HG03066 (cell line): ENCODE measurements at regions not wholly inside any gene's neighbourhood (a gene's known extent, or its start where the extent isn't known, plus 50 kb on each side); places are given as distances from the start of the nearest gene placed in this dataset.
"Not testable (repeated sequence)": the region's sequence is repeated elsewhere in the genome, so short reads cannot be mapped to it uniquely, and the experiment has no call there.

Experiments
- ATAC-seq: cut with Tn5 transposase; IDR thresholded peaks from one replicate; pipeline ENCODE4 v1.9.1; 2021; ENCODE audit warnings: low read depth; ENCODE audit not compliant: unreplicated experiment

DNA sequence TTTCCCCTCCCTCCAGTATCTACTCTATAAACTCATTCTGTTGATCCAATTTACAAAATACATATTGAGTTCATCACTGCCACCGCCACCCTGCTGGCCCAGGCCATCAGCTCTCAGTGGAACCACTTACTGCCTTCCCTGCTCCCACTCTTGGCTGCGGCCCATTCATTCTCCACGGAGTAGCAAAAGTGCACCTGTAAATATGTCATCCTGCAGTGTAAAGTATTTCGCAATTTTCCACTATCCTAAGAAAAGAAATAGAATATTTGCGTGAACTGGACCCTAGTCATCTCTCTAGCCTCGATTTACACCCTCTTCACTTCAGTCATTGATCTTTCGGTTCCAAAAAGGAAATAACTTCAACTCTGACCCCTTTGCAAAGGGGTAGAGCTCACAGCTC is 258.3 kb upstream of the TFAP2D start:
- no peak for ATAC-seq

DNA sequence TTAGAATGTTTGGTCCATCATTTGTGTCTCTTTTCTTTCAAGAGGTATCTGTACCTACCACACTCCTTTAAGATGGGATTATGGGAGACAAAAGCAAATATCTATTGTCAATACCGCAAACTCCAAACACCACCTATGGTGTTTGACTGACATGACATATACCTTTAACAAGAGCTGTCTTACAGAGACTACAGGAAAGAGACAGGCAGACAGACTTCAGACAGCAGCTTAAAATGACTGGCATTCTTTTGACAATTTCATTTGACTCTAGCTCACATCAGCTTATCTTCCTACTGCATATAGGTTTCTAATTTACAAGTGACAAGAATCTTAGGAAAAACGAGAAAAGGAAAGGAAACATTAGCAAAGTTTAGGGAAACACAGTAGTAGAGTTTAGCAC is 256.0 kb upstream of the TFAP2D start:
- no peak for ATAC-seq

DNA sequence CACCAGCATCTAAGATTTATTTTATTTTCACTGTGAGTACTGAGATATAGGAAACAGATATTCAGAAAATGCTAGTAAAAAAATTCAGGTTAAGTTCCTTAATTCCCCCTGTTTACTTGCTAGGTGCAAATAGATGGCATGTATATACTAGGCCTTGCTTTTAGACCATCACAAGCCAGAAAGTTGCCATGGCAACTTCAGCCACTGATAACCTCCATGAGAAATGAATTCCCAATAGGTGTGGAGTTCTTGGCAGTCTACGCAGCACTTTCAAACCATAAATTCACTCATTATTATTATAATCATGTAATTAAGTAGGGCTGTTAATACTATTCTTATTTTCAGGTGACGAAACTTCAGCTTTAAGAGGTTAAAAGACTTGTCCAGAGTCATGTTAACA is 251.6 kb upstream of the TFAP2D start:
- no peak for ATAC-seq

- no peak for ATAC-seq
Observed at GRCh38 chr6:50463931-50464330, 249.4 kb upstream of the TFAP2D start.

DNA sequence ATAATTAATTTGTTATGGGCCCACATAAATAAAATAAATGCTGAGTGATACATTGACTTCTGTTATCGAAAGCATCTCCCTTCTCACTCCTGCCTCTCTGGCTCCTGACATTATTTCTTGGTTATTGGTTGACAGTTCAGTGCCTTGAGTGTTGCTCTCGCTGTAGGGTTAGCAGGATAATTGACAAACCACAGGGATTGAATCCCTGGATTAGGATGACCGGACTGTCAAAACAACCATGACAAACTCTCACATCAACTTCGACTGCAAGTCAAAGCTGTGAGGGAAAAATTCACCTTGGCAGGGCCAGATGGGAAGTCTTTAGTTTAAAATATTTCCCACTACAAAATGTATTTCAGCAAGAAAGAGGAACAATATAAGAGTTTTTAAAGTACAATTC is 245.4 kb upstream of the TFAP2D start:
- no peak for ATAC-seq

- no peak for ATAC-seq
Observed at GRCh38 chr6:50471041-50471440, 242.3 kb upstream of the TFAP2D start.

DNA sequence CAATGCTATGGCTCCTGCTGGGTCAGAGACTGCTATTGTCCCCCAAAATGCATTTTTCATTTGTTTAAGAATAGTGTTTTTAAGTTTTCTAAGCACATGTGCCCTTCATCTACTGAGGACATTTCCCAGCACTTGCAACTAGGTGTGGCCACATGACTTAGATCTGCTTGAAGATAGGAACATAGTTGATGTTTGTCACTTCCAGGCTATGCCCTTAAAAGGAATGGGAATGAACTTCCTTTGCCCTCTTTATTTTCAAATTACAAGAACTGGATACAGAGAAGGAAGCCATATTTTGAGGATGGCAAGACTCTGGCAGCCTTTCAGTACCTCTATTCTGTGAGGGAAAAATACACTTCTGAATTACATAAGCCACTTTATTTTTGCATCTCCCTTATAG is 203.0 kb upstream of the TFAP2D start:
- no peak for ATAC-seq

DNA sequence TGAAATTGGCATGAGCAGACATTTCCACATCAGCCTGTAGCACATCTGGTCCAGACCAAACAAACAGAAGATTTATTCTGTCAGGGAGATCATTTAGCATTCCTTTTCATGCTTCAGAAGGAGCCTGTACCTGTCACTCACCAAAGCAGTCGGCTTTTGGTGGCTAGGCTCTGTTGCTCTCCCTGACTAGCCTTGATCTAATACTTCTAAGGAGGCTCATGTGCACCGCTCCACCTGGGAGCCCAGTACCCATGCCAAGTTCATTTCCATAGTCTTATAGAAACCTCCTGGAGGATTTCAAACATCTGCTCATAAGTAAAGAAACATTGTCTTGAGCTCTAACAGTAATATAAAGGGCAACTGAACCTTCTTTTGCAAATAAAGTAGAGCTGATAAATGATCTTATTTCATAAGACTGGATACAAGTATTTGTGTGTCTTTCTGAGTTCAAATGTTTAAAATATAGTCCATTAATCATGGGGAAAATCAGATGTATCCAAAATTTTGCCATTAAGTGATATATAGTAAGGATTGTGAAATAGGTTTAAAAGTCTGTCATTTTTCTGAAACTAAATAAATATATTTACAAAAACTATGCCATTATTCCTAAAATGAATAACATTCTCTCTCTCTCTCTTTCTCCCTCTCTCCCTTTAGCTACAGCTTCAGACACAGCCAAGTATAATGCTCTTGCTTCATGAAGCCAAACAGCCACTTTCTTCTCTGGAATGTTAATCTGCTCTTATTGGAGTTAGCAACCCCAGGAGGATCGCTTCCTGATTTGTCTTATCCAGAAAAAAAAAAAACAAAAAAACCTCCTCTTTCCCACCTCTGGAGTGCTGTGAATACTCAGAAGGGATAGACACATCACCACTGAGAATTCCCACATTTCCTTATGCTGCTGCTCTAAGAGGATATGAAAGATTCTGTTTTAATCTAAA is 192.7 kb upstream of the TFAP2D start:
- no peak for ATAC-seq

- ATAC-seq: no peak
Observed at GRCh38 chr6:50524341-50524740, 189.0 kb upstream of the TFAP2D start.

- no peak for ATAC-seq
Observed at GRCh38 chr6:50527985-50528384, 185.3 kb upstream of the TFAP2D start.

GRCh38 chr6:50539447-50539846 is 173.9 kb upstream of the TFAP2D start:
- ATAC-seq: no peak

DNA sequence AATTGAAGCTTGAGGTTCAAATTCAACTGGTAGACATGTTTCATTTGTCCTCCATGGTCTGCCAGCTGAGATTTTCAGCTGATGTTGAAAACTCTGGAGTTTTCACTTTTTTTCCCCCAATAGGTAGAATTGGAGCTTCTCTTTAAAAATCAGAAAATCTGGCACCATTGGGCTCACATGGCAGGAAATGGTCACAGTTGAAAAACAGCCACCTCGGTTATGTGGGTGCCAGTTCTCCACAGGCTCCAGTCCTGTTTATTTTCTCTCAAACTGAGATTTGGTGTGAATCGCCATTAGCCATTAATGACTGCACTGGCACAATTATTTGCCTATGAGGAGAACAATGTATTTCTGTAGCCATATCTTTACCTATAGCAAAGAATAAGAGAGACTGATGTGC is 171.4 kb upstream of the TFAP2D start:
- no peak for ATAC-seq

GRCh38 chr6:50543666-50544065 is 169.7 kb upstream of the TFAP2D start:
- ATAC-seq: no peak

GRCh38 chr6:50549026-50549425 is 164.3 kb upstream of the TFAP2D start:
- ATAC-seq: no peak

DNA sequence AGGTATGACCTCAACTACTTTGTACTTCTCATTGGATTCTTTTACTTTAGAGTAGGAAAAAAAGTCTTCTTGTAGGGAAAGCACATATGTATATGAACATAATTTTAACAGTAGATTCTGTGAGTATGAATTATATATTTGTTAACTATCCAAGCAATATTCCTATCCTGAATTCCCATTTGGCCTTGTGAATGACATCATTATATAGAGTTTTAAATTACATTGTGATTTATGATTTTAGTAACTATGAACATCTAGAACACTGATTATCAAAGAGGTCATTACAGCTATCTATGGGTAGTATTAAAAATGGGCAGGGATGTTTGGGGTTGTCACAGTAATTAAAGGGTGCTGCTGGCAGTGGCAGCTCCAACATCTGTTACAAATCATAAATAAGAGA is 163.9 kb upstream of the TFAP2D start:
- ATAC-seq: no peak

- no peak for ATAC-seq
Observed at GRCh38 chr6:50555982-50556381, 157.3 kb upstream of the TFAP2D start.

DNA sequence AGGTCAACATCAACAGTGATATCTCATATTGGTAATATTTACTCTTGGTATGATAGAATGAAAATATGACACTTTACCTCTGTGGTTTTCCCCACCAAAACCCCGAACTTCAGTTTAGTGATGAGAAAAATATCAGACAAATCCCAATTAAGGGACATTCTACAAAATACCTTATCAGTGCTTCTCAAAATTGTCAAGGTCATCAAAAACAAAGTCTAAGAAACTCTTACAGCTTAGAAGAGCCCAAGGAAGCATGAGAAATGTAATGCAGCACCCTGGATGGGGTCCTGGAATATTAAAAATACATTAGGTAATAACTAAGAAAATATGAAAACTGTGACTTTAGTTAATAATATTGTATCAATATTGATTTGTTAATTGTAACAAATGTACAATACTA is 148.3 kb upstream of the TFAP2D start:
- no peak for ATAC-seq

- ATAC-seq: not testable (repeated sequence)
Observed at GRCh38 chr6:50571230-50571629, 142.1 kb upstream of the TFAP2D start.

- no peak for ATAC-seq
Observed at GRCh38 chr6:50585441-50586330, 127.6 kb upstream of the TFAP2D start.

- no peak for ATAC-seq
Observed at GRCh38 chr6:50586331-50586675, 127.0 kb upstream of the TFAP2D start.

GRCh38 chr6:50589751-50590470 is 123.4 kb upstream of the TFAP2D start:
- no peak for ATAC-seq
